GM12872 (cell line): ENCODE measurements at regions not wholly inside any gene's neighbourhood (a gene's known extent, or its start where the extent isn't known, plus 50 kb on each side); places are given as distances from the start of the nearest gene placed in this dataset.

Source experiments
- TF ChIP-seq, protein P1 (sequence below): IDR thresholded peaks from 3 replicates; pipeline ENCODE4 v1.5.1; 2011; ENCODE audit warnings: low read depth, mild to moderate bottlenecking, low read length, moderate library complexity; ENCODE audit not compliant: insufficient read depth

DNA sequence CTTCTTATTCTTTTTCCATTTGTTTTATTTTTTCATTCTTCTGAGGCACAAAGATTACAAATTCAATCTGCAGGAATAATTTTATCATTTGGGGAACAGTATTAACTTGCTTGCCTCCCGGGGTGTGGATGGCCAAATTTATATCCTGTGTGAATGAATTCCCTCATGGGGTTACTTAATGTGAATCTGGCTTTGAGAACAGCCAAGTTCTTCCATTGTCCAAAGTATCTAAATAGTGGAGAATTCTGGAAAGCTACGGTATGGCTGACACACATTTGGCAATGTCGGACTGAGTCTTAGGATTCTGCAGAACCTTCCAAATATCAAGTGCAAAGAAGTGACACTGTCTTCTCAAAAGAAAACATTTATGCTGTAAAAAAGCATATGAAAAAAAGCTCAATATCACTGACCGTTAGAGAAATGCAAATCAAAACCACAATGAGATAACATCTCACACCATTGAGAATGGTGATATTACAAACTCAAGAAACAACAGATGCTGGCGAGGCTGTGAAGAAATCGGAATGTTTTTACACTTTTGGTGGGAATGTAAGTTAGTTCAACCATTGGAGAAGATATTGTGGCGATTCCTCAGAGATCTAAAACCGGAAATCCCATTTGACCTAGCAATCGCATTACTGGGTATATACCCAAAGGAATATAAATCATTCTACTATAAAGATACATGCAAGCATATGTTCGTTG is 620.2 kb downstream of the EFNB2 start:
- TF ChIP-seq, protein P1, sequence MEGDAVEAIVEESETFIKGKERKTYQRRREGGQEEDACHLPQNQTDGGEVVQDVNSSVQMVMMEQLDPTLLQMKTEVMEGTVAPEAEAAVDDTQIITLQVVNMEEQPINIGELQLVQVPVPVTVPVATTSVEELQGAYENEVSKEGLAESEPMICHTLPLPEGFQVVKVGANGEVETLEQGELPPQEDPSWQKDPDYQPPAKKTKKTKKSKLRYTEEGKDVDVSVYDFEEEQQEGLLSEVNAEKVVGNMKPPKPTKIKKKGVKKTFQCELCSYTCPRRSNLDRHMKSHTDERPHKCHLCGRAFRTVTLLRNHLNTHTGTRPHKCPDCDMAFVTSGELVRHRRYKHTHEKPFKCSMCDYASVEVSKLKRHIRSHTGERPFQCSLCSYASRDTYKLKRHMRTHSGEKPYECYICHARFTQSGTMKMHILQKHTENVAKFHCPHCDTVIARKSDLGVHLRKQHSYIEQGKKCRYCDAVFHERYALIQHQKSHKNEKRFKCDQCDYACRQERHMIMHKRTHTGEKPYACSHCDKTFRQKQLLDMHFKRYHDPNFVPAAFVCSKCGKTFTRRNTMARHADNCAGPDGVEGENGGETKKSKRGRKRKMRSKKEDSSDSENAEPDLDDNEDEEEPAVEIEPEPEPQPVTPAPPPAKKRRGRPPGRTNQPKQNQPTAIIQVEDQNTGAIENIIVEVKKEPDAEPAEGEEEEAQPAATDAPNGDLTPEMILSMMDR = no peak

DNA sequence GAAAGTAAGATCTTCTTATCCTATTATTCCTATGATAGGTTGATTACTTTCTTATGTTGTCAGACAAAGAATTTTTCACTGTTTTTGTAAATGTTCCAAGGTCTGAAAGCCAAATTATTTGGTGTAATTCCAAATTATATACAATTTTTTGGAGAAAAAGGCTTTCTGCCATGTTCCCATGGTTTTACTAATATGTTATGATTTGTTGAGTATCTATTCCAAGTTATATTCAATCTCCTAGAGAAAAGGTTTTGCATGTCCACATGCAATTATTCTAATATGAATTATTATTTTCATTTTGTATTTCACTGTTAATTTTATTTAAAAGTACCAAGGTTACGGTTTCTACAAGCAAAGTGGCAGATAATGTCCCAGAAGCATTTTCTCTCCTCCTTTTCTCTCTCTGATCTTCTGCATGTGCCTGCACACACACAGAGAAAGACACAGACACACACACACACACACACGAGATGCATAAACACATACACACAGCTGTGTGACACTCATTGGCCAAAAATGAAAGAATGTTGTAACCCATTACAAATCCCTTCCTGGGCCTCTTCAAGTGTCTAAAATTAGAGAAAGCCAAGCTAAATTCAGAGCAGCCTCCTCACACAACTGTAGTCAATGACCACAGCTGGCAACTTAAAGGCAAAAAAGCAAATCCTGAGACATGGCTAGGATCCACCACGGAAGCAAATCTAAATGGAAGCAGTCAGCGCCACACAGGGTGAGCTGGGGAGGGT is 621.0 kb downstream of the EFNB2 start:
- TF ChIP-seq, protein P1 = no peak

GRCh38 chr13:105908586-105908985 is 626.9 kb downstream of the EFNB2 start:
- TF ChIP-seq, protein P1 = no peak

DNA sequence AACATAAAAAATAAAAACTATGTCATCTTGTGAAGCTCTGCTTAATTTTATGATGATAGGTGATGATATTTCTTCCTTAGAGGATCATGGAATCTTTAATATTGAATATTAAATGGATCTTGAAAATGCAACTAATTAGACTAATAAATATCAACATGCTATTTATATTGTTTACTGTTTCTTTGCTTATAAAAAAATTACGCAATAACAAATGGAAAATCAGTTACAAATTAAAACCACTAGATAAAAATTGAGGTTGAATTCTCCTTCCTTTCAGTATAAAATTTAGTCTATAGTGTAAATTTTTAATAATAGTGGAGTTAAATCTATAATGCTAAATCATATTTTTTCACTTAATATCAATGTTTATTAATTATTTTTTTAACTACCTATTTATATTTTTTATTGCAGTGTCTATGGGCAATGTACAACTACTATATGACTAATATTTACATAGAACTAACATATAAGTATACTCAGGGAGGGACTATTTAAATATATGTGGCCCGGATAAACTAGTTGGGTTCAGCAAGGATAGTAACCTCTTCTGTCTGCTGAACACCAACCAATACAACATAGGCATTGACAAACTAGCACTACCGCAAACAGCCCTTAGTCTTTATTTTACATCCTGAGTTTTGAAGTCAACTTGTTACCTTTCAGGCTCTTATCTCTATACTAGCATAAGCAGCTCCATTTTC is 628.0 kb downstream of the EFNB2 start:
- TF ChIP-seq, protein P1 = no peak

GRCh38 chr13:105906746-105907145 is 628.7 kb downstream of the EFNB2 start:
- TF ChIP-seq, protein P1 = no peak

- TF ChIP-seq, protein P1 = no peak
These were observed 631.3 kb downstream of the EFNB2 start for GRCh38 chr13:105904034-105904742.

- TF ChIP-seq, protein P1 = no peak
These were observed 633.1 kb downstream of the EFNB2 start for GRCh38 chr13:105902396-105902795.
